Activated CD8-positive, alpha-beta memory T cell treated with anti-CD3 and anti-CD28 coated beads for 36 hours (primary cell): ENCODE measurements at regions not wholly inside any gene's neighbourhood (a gene's known extent, or its start where the extent isn't known, plus 50 kb on each side); places are given as distances from the start of the nearest gene placed in this dataset.
"Not testable (repeated sequence)": the region's sequence is repeated elsewhere in the genome, so short reads cannot be mapped to it uniquely, and the experiment has no call there.

Source experiments
- CTCF ChIA-PET: fragments of 350-600 bp; sonication (Branson Sonifier 250); formaldehyde crosslinking; loops from one replicate; lab custom pipeline; 2021; ENCODE audit warnings: antibody characterized with exemption; lab: Charles Lee
- POLR2A ChIA-PET: fragments of 350-600 bp; sonication (Branson Sonifier 250); formaldehyde crosslinking; loops from one replicate; lab custom pipeline; 2021; ENCODE audit warnings: antibody characterized with exemption; lab: Charles Lee

DNA sequence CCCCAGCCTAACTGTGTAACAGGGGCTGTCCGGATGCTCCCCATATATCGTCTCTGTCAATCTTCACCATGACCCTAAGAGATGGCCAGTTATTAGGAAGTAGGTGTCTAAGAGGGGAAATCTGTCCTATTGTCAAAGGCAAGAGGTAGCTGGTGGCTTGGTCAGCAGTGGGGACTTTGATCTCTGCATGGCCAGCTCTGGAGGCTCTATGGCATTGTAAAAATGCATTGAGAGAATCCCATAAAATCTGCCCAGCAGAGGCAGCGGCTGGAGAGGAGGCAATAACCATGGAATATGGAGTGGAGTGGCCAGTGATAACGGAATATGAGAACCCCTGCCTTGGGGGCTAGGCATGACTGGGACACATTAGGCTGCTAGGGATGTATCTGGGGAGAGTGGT lies 88.8 kb downstream of the MRM1 start:
- CTCF ChIA-PET = no interaction called here

DNA sequence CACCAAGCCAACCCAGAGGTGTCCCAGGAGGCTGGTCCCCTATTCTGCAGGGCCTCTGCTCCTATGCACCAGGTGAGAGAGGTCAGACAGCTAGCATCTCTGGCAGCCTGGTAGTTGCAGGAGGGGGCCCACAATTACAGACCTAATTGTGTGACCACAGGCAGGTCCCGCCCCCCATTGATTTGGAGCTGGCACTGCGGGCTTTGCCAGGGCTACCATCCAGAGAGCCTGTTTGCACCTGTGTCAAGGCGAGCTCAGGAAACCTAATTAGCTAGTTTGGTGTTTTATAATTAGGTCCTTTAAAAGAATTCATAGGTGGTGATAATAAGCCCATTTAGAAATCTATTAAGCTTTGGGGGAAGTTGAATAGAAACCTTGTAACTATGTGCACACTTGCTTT lies 90.2 kb downstream of the MRM1 start:
- POLR2A ChIA-PET = no interaction called here

More for the DNA sequence above, 88.8 kb downstream of the MRM1 start:
- POLR2A ChIA-PET = no interaction called here

DNA sequence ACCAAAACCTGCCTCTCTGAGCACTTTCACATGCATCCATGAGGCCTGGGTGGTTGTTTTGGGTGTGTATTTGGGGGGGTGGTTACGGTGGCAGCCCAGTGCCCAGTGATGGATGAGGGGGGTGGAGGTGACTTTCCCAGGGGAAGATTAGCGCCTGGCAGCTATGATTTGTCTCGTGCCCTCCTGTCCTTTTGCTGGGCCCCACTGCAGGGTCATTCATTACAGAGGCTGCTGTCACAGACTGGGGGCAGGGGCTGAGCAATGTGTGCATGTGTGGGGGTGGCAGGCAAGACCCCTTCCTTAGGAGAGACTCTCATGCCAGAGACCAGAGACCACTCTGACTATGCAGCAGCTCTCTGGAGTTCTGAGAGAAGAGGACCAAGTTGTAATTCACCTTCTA lies 93.7 kb downstream of the MRM1 start:
- CTCF ChIA-PET = no interaction called here
- POLR2A ChIA-PET = no interaction called here

More for the DNA sequence above, 90.2 kb downstream of the MRM1 start:
- CTCF ChIA-PET = no interaction called here

DNA sequence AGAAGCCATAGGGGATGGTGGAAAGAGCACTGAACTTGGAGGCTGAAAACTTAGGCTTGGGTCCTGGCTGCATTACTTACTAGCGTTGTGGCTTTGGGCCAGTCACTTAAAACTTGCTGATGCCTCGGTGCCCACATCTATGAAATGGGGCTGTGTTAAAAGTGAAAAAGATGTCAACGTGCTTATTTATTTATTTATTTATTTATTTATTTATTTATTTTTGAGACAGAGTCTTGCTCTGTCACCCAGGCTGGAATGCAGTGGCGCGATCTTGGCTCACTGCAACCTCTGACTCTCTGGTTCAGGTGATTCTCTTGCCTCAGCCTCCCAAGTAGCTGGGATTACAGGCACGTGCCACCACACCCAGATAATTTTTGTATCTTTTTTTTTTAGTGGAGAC lies 94.3 kb downstream of the MRM1 start:
- CTCF ChIA-PET, POLR2A ChIA-PET: not testable (repeated sequence)

DNA sequence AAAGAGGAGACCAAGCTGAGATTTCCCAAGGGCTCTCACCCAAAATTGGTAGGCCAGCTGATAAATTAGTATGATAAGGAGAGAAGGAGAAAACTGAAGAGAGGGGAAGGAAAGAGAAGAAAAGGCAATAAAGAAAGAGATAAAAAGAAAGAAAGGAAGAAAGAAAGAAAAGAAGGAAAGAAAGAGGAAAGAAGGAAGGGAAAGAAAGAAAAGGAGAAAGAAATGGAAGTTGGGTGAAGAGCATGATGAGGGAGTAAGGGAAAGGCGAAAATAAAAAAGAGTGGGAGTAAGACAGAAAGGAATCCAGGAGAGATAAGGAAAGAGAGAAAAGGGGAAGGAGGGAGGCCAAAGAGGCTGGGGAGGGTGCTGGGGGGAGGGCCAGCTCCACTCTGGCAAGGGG lies 95.4 kb downstream of the MRM1 start:
- ChIA-PET POLR2A (no interaction called here), CTCF (no interaction called here)

DNA sequence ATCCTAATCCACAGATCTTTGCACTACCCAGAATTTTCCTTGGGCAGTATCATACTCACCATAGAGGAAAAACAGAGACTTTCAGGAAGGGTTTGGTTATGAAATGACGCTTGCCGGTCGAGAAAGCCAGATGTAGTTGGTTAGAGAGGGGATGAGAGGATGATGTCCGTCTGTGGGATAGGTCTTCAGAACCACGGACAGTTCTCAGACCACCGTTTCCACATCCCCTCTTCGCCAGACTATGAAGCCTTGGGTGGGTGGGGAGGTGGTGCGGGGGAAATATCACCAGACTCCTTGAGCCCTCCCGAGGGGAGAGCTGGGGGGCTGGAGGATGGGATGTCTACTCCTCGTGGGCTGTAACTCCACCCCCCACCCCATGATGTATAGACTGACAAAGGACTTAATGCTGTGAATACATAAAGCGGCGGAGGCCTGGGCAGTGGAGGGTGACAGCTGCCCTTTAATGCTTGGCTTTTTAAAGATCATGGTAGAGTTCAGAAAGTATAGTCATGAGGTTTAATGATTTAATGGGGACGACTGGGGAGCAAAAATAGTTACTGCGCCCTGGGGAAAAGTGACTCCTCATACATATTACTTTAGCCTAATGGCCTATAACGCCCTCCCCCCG lies 96.6 kb downstream of the MRM1 start:
- ChIA-PET POLR2A (no interaction called here), CTCF (no interaction called here)

DNA sequence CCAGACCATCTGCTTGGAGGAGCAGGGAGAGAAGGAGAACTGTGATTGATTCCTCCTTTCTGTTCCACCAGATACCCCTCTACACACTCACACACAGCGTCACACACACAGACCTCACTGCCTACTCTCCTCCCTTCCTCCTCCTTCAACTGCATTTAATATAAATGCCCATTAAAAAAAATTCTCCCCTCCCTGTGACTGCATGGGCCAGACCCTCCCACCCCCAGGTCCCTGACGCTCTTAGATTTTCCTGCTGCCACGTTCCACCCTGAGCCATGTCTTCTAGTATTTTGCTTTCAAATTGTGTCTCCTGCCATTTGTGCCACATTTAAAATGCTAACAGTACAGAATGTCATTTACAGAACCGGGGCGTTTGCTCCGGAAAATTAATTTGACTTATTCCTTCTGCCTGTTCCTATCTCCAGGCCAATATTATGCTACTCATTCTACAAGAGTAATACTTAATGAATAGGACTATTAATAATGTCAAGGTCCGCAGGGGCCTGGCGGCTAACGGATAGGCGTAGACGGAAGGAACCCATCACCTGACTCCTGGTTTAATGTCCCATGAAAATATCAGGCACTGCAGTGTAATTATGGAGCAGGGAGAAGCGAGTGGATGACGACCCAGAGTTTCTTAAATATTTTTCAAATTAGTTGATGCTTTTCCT lies 100.2 kb downstream of the MRM1 start:
- ChIA-PET CTCF (no interaction called here), POLR2A (no interaction called here)

DNA sequence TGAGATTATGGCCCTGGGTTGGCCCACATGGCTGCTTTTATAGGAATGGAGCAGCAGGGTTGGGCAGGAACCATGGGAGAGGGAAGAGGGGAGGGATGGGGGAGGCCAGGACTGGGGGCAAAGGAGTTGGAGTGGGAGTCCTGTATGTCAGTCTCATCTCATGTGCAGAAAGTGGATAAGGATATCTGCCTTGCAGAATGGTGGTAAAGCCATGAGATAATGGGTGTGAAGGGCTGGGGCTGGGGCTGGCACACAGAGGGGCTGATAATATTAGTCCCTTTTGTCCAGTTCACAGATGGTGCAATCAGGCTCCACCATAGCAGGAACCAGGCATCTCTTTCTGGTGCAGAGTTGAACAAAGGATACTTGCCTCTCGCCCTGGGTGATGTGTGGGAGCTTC lies 101.3 kb downstream of the MRM1 start:
- ChIA-PET POLR2A (no interaction called here), CTCF (interaction anchor here (1.1 kb wide), 1 partner anchor 99 kb away, joined by 3 read pairs; no protein-coding TSS in a partner anchor)

DNA sequence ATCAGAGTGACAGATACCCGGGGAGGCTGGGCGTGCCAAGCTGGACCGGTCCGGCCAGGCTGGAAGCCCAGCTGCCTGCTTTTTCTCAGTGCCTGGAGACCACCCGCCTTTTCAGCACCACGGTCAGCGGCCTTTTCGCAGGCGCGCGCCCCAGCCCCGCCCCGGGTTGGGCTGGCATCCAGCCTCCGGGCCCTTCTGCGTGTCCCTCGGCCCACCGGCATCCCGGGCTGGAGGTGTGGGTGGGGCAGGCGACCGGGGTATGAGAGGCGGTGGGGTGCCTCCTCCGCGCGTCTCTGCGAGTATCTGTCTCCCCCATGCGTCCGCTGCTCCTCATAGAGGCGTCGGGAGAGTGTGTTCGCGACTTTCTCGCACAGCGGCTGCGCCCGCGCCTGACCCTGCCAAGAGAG lies 102.5 kb downstream of the MRM1 start:
- POLR2A ChIA-PET = no interaction called here
- CTCF ChIA-PET = interaction anchor here (1.1 kb wide), 1 partner anchor 100 kb away, joined by 3 read pairs; no protein-coding TSS in a partner anchor

DNA sequence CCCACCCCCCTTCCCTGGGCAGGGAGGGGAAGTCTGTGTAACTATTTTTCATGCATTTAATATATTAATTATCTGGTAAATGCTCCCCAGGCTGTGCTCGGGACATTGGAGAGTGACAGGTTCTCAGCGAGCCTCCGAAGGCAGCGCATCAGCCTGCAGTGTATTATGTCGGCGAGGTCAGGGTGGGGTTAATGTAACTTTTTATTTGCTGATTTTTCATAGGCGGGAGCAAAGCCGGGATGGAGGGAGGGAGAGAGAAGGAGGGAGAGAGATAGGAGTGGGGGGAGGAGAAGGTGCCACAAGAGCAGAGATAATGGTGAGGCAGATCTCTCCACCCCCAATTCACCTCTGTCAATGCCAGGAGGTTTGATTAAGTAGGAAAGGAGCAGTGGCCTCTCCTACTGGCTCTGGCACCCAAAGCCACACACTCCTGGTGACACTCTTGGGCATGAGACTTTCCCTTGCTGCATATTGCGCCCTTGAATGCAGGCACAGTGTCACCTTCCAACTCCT lies 104.0 kb downstream of the MRM1 start:
- CTCF ChIA-PET = interaction anchor here (1.0 to 2.2 kb wide), 5 partner anchors 18 to 103 kb away, joined by 3 to 8 read pairs (median 4); no protein-coding TSS in a partner anchor

DNA sequence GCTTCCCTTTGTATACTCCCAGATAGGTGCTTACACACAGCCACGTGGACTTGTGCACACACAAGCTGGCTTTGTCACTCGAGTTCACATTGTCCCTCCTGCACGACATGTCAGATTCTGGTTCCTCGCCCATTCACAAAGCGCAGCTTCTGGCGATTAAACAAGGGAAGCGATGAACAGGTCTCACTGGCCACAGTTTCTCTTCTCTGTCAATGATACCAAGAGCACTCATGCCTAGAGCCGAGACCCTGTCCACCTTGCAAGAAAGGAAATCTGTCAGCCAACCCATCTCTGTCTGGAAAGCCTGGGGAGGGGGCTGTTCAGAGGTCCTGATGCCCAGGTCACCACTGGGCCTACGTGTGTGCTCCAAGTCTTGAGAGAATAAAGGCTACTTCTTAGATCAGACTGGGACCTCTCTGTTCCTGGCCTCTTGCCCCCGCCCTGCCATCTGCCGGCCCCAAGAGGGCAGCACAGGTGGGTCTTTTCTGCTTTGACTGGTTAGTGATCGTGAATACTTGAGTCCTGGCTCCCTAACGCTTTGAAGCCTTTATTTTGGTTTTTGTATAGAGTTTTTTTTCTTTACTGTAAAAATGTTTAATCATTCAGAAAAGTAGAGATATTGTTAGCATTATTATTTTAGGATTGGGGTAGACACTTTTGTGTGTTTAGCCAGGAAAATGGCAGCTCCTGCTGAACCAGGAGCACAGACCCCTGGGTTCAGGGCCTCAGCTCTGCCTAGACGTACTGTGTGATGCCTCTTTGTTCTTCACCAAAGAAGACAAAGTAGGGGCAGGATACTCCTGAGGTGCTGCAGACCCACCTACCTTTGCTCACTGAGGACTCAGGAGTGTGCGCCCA lies 104.7 kb downstream of the MRM1 start:
- ChIA-PET POLR2A (no interaction called here), CTCF (interaction anchor here (0.7 to 2.2 kb wide), 10 partner anchors 10 to 104 kb away, joined by 3 to 8 read pairs (median 3); no protein-coding TSS in a partner anchor)

More for the DNA sequence above, 104.0 kb downstream of the MRM1 start:
- POLR2A ChIA-PET = no interaction called here

DNA sequence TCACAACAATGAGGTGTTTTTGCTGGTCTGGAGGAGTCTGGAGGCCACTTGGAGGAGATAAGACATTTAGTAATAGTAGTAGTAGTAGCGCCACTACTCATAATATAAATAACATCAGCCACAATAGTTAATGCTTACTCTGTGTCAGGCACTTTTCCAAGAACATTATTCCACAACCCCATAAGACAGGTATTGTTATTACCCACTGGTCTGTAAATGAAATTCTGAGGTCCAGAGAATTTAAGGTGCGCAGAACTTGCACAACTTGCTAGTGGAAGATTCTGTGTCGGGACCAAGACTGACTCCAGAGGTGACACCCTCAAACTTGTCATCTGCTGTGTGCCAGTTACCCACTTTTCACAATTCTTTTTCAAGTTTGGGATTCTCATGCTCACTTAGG lies 106.5 kb downstream of the MRM1 start:
- CTCF ChIA-PET = no interaction called here

DNA sequence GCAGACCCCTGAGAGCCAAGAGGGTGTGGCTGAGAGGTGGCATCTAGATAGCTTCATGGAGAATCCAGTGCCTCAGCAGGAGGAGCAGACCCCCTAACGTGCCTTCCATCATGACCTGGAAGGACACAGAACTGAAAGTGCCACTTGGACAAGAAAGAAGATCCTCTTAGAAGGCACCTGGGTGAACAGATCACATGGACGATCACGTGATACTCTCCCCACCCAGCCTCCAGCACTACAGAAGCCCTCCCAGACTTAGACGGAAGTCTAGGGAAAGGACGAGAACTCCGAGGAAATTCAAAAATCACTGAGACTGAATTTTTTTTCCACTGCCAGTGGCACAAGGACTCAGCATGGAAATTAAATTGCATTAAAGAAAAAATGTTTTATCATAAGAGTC lies 113.4 kb downstream of the MRM1 start:
- CTCF ChIA-PET = interaction anchor here (0.6 kb wide), 1 partner anchor 41 kb away, joined by 3 read pairs; no protein-coding TSS in a partner anchor
- POLR2A ChIA-PET = interaction anchor here (0.7 kb wide), 1 partner anchor 221 kb away, joined by 6 read pairs; no protein-coding TSS in a partner anchor

More for the DNA sequence above, 106.5 kb downstream of the MRM1 start:
- POLR2A ChIA-PET = no interaction called here

DNA sequence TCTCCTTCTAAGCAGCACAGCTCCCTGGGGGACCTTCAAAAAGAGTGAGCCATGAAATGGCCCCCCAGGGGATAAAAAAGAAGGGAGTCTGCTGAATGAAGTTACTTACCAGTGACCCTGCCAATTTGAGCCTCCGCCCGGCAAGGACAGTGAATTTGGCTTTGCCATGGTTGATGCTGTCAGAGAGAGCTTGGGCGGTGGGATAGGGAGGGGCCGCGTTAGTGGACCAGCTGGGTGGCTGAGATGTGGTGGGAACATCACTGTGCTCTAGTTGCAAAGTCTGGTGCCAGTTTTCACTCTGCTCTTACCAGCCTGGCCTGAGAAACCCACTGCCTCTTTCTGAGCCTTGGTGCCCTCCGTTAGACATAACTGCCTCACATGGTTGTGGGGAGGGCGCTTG lies 114.6 kb downstream of the MRM1 start:
- ChIA-PET POLR2A (no interaction called here), CTCF (interaction anchor here (1.0 kb wide), 1 partner anchor 9 kb away, joined by 3 read pairs; no protein-coding TSS in a partner anchor)

DNA sequence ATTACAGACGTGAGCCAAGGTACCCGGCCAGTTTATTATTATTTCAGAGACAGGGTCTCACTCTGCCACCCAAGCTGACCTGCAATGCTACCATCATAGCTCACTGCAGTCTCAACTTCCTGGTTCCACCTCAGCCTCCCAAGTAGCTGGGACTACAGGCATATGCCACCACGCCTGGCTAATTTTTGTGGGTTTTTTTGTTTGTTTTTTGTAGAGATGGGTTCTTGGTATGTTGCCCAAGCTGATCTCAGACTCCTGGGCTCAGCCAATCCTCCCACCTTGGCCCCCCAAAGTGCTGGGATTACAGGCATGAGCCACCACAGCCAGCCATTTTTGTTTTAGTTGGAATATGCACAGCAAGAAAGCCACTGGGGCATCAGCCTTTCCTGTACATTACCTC lies 115.7 kb downstream of the MRM1 start:
- POLR2A ChIA-PET = no interaction called here

DNA sequence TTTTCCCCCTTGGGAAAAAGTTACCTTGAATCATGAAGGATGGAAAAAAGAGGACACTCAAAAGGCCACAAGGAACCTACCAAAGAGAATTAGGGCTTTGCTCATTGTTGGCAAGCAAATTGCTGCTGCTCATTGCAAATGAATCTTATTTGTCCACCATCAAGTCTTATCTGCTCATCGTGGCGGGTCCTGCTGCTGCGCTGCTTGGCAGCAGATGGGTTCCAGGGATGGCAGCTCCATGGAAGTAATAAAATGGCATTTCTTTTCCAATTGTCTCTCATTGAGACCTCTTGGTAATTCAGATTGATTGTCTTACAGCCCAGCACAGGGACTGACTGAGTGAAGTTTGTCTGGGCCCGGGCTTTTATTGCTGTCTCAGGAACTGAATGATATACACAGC lies 118.7 kb downstream of the MRM1 start:
- ChIA-PET POLR2A (no interaction called here), CTCF (interaction anchor here (1.0 to 1.4 kb wide), 2 partner anchors 8 to 13 kb away, joined by 3 read pairs; no protein-coding TSS in a partner anchor)

More for the DNA sequence above, 115.7 kb downstream of the MRM1 start:
- CTCF ChIA-PET = interaction anchor here (1.0 kb wide), 1 partner anchor 10 kb away, joined by 3 read pairs; no protein-coding TSS in a partner anchor

DNA sequence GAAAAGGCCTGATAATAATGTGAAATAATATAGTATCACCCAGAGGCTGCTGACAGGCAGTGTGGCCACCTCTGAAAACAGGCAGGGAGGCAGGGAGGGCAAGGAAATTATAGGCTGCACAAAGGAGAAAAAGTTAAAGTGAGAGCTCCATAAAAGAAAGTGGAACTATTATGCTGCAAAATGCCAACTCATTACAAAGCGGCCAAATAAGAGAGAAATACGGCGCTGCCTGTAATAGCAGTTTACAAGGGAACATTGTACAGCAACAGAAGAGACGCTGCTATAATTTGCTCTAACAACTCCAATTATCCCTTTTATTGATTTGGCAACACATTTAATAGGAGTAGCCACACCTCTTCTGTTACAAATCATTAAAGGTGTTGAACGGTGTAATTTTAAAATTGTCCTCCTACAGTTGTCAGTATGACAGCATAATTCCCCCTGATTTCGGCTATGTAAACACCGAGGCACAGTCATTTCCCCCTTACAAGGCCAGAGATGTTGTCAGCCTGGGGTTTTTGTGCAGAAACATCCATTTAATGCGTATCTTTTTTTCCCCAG lies 120.3 kb downstream of the MRM1 start:
- CTCF ChIA-PET = interaction anchor here (1.4 kb wide), 1 partner anchor 9 kb away, joined by 3 read pairs; no protein-coding TSS in a partner anchor
- POLR2A ChIA-PET = no interaction called here

DNA sequence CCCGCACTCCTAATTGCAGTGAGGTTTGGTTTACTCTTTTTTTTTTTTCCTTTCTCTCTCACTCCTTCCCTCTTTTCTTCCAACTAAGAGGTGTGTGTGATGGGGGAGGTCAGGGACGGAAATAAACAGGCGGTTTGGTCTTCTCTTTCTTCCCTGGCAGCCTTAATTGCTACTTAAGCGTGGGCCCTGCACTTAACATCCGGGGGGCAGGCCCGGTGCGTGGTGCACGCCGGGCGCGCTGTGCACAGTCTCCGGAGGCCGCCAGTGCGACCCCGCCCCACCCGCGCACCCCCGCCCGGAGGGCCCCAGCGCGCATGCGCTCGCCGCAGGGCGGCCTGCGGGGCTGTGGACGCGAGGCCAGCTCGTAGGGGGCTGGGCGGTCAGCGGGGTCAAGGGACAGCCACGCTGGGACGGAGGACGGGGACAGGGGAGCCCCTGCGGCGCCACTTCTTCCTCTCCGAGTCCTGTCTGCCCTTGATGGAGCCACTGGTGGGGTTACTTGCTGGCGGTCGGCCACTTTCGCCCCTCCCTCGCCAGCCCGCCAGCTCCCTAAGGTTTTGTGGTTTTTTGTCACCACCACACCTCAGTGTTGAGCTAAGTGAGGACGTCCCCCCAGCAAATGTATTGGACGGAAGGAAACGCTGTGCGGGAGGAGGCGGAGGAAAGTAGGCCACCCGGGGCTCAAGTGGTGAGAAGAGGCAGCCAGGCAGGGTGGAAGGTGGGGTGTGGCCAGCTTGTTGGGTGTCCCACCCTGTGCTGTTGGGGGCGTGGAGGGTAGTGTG lies 120.9 kb downstream of the MRM1 start:
- CTCF ChIA-PET = interaction anchor here (1.1 to 1.4 kb wide), 2 partner anchors 16 to 96 kb away, joined by 5 read pairs; no protein-coding TSS in a partner anchor
- POLR2A ChIA-PET = no interaction called here
